ENCODE measurements at regions not wholly inside any gene's neighbourhood (a gene's known extent, or its start where the extent isn't known, plus 50 kb on each side); places are given as distances from the start of the nearest gene placed in this dataset.

DNA sequence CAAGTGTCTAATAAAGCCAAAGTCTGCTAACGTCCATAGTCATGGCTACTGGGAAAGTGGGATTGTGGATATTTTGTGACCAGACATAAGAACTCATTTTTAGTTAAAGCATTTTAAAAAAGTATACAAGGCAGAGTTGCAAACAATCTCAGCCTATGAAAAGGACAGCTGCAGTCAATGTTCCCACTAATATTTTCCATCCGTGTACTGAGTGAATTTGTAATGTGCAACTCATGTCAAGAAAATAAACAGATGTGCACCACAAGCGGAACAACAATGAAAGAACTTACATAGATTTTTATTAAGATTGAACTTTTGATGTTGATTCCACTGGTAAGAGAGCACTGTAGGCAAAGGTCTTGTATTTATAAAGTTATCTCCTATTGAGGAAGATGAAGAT is 231.3 kb upstream of the SEMA6D start:
- TF ChIP-seq, protein P1, sequence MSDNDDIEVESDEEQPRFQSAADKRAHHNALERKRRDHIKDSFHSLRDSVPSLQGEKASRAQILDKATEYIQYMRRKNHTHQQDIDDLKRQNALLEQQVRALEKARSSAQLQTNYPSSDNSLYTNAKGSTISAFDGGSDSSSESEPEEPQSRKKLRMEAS (IDR thresholded peaks at IDR 0.05), result no peak
- TF ChIP-seq TCF12 (IDR thresholded peaks at IDR 0.05; ENCODE audit: low read depth) (no peak), RAD21 (IDR thresholded peaks at IDR 0.05; ENCODE audit: low read depth) (no peak), TAF1 (IDR thresholded peaks at IDR 0.05; ENCODE audit: low read depth) (no peak), FOXM1 (IDR thresholded peaks at IDR 0.05; ENCODE audit: borderline replicate concordance, low read depth) (no peak), CEBPB (IDR thresholded peaks at IDR 0.05) (no peak), YY1 (IDR thresholded peaks at IDR 0.05; ENCODE audit: low read depth) (no peak), CREB1 (IDR thresholded peaks at IDR 0.05; ENCODE audit: low read depth) (no peak), EP300 (IDR thresholded peaks at IDR 0.05; ENCODE audit: borderline replicate concordance) (no peak)
- TF ChIP-seq, protein P2, sequence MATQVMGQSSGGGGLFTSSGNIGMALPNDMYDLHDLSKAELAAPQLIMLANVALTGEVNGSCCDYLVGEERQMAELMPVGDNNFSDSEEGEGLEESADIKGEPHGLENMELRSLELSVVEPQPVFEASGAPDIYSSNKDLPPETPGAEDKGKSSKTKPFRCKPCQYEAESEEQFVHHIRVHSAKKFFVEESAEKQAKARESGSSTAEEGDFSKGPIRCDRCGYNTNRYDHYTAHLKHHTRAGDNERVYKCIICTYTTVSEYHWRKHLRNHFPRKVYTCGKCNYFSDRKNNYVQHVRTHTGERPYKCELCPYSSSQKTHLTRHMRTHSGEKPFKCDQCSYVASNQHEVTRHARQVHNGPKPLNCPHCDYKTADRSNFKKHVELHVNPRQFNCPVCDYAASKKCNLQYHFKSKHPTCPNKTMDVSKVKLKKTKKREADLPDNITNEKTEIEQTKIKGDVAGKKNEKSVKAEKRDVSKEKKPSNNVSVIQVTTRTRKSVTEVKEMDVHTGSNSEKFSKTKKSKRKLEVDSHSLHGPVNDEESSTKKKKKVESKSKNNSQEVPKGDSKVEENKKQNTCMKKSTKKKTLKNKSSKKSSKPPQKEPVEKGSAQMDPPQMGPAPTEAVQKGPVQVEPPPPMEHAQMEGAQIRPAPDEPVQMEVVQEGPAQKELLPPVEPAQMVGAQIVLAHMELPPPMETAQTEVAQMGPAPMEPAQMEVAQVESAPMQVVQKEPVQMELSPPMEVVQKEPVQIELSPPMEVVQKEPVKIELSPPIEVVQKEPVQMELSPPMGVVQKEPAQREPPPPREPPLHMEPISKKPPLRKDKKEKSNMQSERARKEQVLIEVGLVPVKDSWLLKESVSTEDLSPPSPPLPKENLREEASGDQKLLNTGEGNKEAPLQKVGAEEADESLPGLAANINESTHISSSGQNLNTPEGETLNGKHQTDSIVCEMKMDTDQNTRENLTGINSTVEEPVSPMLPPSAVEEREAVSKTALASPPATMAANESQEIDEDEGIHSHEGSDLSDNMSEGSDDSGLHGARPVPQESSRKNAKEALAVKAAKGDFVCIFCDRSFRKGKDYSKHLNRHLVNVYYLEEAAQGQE (IDR thresholded peaks at IDR 0.05; ENCODE audit: low read depth), result no peak
